ENCODE measurements at regions not wholly inside any gene's neighbourhood (a gene's known extent, or its start where the extent isn't known, plus 50 kb on each side); places are given as distances from the start of the nearest gene placed in this dataset.

- H3K36me3 ChIP-seq, result no peaks in the 10 kb centered on the region
Measured at GRCh38 chr13:26456650-26457049, 100.8 kb upstream of the WASF3 start.

GRCh38 chr13:26457212-26457611, 100.3 kb upstream of the WASF3 start:
- DNase-seq, result no peak
- Histone ChIP-seq H3K27ac (no peak overlapping the region), H3K27me3 (ENCODE audit: insufficient read depth, low read depth, severe bottlenecking) (no peaks in the 10 kb centered on the region), H3K4me3 (ENCODE audit: low read depth, low read length) (no peak overlapping the region), H3K9me3 (ENCODE audit: severe bottlenecking) (no peaks in the 10 kb centered on the region), H3K36me3 (no peaks in the 10 kb centered on the region)
- TF ChIP-seq CTCF (IDR thresholded peaks at IDR 0.05; ENCODE audit: low read depth, low read length), result no peak

More at GRCh38 chr13:26456650-26457049, 100.8 kb upstream of the WASF3 start:
- DNase-seq, result no peak
- Histone ChIP-seq H3K4me3 (ENCODE audit: low read depth, low read length) (no peak overlapping the region), H3K9me3 (ENCODE audit: severe bottlenecking) (no peaks in the 10 kb centered on the region), H3K27ac (no peak overlapping the region), H3K27me3 (ENCODE audit: insufficient read depth, low read depth, severe bottlenecking) (no peaks in the 10 kb centered on the region)
- TF ChIP-seq CTCF (IDR thresholded peaks at IDR 0.05; ENCODE audit: low read depth, low read length), result no peak

GRCh38 chr13:26458196-26458749, 99.2 kb upstream of the WASF3 start:
- Histone ChIP-seq H3K4me3 (ENCODE audit: low read depth, low read length) (no peak overlapping the region), H3K9me3 (ENCODE audit: severe bottlenecking) (no peaks in the 10 kb centered on the region), H3K36me3 (no peaks in the 10 kb centered on the region), H3K27ac (no peak overlapping the region), H3K27me3 (ENCODE audit: insufficient read depth, low read depth, severe bottlenecking) (no peaks in the 10 kb centered on the region)
- DNase-seq, result no peak
- no peak for TF ChIP-seq CTCF (IDR thresholded peaks at IDR 0.05; ENCODE audit: low read depth, low read length)

GRCh38 chr13:26459276-26460131, 98.0 kb upstream of the WASF3 start:
- H3K27me3 ChIP-seq (ENCODE audit: insufficient read depth, low read depth, severe bottlenecking), result no peaks in the 10 kb centered on the region
- H3K36me3 ChIP-seq, result no peaks in the 10 kb centered on the region
- H3K27ac ChIP-seq, result no peak overlapping the region
- no peak for TF ChIP-seq CTCF (IDR thresholded peaks at IDR 0.05; ENCODE audit: low read depth, low read length)
- DNase-seq, result no peak
- H3K9me3 ChIP-seq (ENCODE audit: severe bottlenecking), result no peaks in the 10 kb centered on the region
- no peak overlapping the region for H3K4me3 ChIP-seq (ENCODE audit: low read depth, low read length)

- no peak overlapping the region for H3K27ac ChIP-seq
- DNase-seq, result no peak
- H3K36me3 ChIP-seq, result no peaks in the 10 kb centered on the region
- H3K9me3 ChIP-seq (ENCODE audit: severe bottlenecking), result no peaks in the 10 kb centered on the region
- no peaks in the 10 kb centered on the region for H3K27me3 ChIP-seq (ENCODE audit: insufficient read depth, low read depth, severe bottlenecking)
- H3K4me3 ChIP-seq (ENCODE audit: low read depth, low read length), result no peak overlapping the region
- no peak for TF ChIP-seq CTCF (IDR thresholded peaks at IDR 0.05; ENCODE audit: low read depth, low read length)
Measured at GRCh38 chr13:26460648-26461047, 96.8 kb upstream of the WASF3 start.
